HG02885 (cell line): ENCODE measurements at regions not wholly inside any gene's neighbourhood (a gene's known extent, or its start where the extent isn't known, plus 50 kb on each side); places are given as distances from the start of the nearest gene placed in this dataset.

ENCODE experiments used
- ATAC-seq: cut with Tn5 transposase; IDR thresholded peaks from one replicate; pipeline ENCODE4 v1.9.1; 2021; ENCODE audit warnings: mild to moderate bottlenecking; ENCODE audit not compliant: unreplicated experiment, poor library complexity

DNA sequence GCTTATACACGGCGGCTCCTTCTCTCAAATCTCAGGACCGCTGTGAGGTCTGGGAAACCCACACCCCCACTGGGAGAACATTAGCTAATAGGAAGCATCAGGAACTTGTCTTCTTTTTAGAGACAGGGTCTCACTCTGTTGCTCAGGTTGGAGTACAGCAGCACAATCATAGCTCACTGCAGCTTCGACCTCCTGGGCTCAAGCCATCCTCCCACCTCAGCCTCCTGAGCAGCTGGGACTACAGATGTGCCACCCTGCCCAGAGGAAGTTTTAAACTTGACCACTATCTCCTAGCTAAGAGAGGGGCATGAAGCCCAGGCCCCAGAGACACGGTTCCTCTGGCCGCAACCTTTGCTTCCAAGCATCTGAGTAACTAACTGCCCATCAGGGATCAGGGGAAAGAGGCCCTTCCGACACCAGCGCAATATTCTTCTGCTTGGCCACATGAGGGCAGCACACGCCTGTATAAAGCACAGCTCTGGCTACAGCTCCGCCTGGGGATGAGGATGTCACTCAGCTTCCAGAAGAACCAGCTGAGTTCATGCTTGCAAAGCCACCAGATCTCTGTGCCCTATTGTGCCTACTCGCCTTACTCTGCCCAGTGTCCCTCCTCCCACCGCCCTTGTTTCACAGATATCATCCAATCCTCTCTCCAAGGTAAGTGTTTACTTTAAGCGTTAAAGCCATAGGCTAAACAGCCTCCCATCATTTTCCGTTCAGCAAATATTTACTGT, 57.6 kb upstream of the SLC6A11 start:
- no peak for ATAC-seq

DNA sequence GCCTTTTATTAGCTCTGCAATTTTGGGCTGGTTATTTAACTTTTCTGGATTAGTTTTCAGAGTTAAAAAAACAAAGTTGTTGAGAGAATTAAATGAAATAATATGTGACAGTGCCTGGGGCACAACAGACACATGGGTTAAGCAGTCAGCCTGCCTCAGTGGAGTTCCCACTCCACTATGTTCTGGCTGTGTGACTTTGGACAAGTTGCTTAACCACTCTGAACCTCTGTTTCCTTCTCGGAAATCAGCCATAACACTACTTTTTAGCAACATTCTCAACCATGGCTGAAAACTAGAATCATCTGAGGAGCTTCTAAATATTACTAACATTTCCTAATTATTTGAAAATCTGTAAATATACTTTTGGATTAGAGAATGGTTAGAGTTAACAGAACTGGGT, 56.5 kb upstream of the SLC6A11 start:
- no peak for ATAC-seq

DNA sequence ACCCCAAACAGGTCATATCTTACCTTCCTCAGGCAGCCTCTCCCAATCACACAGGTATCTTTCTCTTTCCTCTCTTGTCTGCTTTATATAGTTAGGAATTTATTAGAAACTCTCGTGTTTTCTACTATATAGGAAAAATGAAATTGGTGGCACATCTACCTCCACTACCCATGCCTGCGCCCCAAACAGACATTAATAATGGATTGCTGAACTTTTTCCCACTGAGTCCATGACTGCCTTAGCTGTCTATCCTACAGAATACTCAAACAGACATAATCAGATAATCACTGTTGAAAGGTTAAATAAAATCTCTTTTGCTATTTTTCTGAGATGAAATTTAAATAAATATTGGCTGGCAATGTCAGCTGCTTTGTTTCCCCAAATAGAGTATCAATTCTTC, 55.8 kb upstream of the SLC6A11 start:
- ATAC-seq = no peak

DNA sequence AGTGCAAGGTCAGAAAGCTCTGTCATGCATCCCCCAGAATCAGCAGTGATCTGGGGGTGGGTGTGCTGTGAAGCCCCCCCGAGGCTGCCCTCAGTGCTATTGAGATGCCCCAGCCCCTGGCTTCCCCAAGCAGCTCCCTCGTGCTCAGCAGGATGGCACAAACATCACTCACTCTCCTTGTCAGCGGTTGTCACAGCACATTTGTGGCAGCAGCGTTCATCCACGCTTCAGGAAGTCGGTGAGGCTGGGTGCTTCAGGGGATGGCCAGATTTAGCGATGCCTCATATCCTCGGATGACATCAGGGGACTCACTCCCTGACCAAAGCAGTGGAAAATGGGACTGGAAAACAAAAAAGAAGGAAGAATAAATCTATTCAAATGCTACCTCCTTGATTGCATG, 54.4 kb upstream of the SLC6A11 start:
- ATAC-seq = no peak

DNA sequence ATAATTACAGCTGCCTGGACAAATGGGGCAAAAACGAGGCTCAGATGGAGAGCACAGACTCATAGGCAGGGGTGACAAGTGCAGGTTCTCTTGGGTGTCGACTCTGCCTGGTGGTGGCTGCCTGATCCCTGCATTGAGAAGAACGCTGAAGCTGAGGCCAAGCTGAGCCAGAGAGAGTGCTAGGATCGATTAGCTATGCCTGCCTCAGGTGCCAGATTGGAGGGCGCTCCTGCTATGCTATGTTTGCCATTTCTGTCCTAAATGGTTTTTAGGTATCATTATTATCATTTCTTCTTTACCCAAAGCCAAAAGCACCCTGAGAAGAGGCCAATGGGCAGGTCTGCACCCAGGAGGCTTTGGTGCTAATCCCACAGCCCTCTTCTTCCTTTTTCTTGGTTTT, 53.9 kb upstream of the SLC6A11 start:
- ATAC-seq = no peak

DNA sequence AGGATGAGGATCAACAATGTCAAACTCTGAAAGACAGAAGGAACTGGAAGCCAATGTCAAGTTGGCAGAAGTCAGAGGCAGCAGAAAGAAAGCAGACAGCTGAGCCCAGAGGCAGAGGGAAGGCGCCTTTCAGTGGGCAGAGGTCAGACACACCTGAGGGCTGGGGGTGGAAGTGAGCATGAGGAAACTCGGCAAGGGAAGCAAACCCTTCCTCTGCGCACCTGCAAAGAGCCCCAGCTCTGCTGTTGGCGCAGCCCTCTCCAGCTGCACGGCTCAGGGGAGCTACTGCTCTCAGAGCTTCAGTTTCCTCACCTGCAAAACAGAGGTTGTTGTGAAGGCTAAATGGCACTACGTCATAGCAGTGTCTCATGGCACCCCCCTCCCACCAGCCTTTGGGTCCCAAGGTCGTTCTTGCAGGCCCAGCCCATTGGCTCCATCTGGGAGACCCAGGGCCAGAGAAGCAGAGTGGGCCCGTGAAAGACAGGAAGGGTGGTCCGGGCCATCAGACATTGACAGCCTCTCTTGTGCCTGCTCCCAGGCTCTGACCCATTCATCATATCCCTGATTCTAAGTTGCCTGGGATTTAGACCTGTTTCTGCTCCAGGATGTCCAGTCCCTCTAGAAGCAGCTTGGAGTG, 53.3 kb upstream of the SLC6A11 start:
- no peak for ATAC-seq

DNA sequence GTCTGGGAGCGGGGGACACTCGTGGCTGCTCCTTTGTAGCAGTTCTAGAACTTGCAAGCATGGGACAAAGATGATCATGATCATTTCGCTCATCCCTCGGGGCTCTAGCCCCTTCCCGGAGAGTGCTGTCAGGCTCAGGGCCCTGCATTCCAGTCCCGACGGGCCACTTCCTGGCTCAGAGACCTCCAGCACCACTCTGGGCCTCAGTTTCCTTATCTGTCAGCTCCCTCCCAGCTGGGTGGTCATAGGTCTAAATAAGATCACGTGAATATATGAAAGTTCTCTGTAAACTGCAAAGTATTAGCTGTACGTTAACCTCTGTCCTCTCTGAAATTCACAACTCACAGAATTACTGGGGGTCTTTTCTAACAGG, 52.8 kb upstream of the SLC6A11 start:
- no peak for ATAC-seq

DNA sequence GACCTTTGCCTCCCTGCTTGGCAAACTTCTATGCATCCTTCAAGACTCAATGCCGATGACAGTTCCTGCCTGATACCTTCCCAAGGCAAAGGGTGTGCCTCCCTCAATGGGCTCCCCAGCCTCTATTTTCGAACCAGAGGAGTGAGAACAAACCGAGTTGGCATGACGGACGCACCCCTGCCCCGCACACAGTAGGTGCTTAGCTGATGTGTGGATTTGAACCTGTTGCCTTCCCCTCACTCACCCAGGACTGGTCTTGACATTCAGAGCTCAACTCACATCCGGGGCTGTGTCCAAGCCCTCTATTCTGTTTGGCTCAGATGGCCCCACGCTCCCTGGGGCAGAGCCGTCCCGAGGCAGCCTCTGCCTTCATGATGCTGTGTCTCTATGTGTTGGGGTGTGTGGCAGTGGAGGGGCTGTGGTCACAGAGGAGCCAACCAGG, 52.2 kb upstream of the SLC6A11 start:
- no peak for ATAC-seq

DNA sequence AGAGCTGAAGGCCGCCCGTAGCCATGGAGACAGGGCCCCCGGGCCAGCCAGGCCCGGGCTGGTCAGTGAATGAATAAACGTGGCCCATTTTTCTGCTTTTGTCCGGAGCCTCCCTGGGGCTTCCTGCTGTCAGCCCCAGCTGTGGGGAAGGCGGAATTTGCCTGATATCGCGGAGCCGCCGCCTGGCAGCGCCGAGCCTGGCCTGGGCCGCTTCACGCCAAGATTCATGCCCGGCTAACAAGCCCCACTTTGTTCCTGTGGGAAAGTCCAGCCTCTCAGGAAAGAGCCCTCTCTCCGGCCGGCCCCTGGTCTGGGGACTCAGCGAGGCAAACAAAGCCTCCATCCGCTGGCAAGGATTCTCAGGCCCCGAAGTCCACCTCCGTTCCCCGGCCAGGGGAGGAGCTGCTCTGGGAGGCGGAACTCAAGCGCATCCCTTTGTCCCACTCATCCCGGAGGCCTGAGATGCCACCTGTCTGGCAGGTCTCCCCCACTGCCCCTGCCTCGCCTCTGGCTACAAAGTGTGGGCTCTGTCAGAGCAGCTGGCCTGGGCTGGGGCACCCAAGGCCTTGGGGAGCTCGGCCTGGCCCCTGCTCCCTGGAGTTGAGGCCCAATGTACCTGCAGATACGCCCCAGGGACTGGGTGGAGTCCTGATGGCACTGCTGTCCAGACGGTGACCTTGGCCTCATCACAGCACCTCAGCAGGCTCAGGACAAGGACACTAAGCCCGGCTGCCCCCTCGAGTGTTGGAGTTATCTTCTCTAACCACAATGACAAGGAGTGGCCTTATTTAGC, 51.6 kb upstream of the SLC6A11 start:
- ATAC-seq = no peak

DNA sequence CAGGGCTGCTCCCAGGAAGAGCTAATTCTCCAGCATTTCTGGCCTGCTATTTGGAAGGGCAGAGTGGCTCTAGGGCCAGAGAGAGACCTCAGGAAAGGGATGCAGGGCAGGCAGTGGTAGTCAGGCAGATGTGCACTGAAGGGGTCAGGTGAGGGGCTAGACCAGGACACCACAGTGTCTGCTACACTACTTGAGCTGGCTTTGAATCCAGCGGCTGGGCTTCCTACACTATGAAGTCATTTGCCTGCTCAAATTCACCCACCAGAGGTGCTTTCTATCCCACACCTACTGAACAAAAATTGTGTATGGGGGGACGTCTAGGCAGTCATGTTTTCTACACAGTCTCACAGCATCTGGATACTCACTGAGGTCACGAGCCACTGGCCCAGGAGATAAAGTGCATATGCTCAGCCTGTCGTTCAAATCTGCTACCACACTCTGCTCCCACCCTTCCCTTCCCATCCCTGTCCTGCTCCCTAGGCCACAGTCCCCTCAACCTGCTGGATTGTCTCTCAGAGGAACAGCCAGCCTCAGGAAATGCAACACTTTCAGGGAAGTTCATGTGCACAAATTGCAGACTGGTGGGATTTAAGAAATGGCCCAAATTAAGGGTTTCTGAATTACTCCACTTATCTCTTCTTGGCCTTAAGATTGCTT, 49.9 kb upstream of the SLC6A11 start:
- ATAC-seq = no peak
